Testis (tissue), 2 donors: ENCODE measurements at regions not wholly inside any gene's neighbourhood (a gene's known extent, or its start where the extent isn't known, plus 50 kb on each side); places are given as distances from the start of the nearest gene placed in this dataset.

ENCODE experiments used
- POLR2A ChIP-seq: fragments of 450-650 bp; IDR thresholded peaks from one replicate; pipeline ENCODE4 v1.6.1; 2017; ENCODE audit warnings: antibody characterized with exemption, mild to moderate bottlenecking, moderate library complexity
- TF ChIP-seq, protein P1 (sequence below), 3 experiments: fragments of 450-650 bp in 2 of 3; fragments of 200-600 bp in 1 of 3; sonication (generic) in 1 of 3; IDR thresholded peaks; one replicate each; pipeline ENCODE4 v1.5.1; 2016 to 2019; ENCODE audit warnings: antibody characterized with exemption in 3 of 3, mild to moderate bottlenecking in 2 of 3, moderate library complexity in 1 of 3

DNA sequence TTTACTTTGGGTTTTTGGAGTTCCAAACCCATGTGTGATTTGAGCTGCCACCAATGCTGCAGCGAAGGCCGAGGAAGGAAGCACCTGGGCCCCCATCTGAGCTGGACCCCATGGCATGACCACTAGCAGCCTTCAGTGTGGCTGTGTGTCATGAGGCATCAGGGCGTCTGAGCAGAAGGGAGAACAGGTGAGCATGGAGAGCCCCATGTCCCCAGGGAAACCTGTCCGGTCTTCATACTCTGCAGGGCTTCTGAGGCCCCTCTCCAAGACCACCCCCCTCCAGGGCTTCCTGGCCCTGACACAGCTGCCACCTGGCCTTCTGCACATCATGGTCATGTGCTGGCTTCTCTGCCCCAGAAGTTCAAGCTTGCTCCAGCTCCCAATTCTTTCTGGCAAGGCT, 169.1 kb upstream of the CST7 start:
- TF ChIP-seq, protein P1, sequence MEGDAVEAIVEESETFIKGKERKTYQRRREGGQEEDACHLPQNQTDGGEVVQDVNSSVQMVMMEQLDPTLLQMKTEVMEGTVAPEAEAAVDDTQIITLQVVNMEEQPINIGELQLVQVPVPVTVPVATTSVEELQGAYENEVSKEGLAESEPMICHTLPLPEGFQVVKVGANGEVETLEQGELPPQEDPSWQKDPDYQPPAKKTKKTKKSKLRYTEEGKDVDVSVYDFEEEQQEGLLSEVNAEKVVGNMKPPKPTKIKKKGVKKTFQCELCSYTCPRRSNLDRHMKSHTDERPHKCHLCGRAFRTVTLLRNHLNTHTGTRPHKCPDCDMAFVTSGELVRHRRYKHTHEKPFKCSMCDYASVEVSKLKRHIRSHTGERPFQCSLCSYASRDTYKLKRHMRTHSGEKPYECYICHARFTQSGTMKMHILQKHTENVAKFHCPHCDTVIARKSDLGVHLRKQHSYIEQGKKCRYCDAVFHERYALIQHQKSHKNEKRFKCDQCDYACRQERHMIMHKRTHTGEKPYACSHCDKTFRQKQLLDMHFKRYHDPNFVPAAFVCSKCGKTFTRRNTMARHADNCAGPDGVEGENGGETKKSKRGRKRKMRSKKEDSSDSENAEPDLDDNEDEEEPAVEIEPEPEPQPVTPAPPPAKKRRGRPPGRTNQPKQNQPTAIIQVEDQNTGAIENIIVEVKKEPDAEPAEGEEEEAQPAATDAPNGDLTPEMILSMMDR (IDR thresholded peaks at IDR 0.05): no peak
- no peak for TF ChIP-seq POLR2A
